RCC 7860 (cell line): ENCODE measurements at regions not wholly inside any gene's neighbourhood (a gene's known extent, or its start where the extent isn't known, plus 50 kb on each side); places are given as distances from the start of the nearest gene placed in this dataset.
A peak's percentile ranks its signal among the peaks of the same experiment; 100 is the strongest.

Experiments used
- DNase-seq: peaks from one replicate; pipeline ENCODE4 v3.0.0-alpha.2; 2015; ENCODE audit warnings: low spot score
- FAIRE-seq: peaks from 2 replicates; lab custom pipeline; 2012; peaks lifted over from hg19 to GRCh38; lab: Jason Lieb, UNC

DNA sequence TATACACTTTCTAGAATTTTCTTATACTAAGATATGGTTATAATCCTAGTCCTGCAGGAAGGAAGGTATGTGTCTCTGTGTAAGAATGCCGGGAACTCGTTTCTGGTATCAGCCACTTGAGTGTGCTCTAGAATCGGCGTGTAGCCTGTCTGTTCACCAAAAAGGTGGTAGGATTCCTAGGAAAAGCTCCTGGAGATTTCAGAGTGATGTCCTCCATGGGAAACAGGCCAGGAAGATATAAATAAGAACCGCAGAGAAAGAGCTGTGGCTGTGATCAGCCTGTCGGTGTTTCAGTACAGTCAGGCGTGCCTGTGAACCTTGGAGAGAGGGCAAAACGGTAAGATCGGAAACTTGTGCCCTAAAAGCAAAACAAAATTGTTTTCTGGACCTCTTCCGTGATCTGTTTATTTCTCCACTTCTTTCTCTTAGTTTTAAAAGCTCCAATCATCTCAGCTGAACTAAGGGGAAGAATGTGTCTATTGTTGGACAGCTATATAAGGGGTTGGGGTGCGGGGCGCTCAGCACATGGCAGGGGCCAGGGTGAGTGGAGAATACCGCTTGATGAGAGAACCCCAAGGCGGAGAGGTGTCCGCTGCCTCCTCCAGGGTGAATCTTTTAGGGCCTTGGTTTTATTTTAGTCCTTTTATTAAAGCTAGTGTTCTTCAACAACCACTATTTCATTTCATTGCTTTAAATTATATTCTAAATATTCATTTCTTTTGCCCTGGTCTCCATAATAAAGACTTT lies 303.8 kb upstream of the TENM3 start:
- FAIRE-seq = no peak
- peak; percentile 32 for DNase-seq

DNA sequence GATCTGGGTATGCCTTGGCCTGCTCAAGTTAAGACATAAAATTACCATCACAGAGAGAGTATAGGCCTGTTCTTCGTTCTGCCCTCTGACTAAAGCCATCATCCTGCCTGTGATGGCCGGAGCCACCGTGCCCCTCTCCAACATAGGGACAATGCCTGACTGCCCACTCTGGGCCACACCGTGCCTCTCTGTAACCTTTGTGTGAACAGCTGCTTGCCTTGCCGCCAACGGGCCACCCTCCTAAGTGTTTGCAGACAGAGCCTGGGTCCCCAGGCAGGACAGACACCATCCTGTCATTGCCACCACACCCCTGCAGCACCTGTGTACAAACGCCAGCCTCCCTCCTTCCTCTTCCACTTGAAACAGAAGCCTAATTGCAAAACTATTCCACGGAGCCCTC lies 298.7 kb upstream of the TENM3 start:
- FAIRE-seq (no peak), DNase-seq (no peak)

DNA sequence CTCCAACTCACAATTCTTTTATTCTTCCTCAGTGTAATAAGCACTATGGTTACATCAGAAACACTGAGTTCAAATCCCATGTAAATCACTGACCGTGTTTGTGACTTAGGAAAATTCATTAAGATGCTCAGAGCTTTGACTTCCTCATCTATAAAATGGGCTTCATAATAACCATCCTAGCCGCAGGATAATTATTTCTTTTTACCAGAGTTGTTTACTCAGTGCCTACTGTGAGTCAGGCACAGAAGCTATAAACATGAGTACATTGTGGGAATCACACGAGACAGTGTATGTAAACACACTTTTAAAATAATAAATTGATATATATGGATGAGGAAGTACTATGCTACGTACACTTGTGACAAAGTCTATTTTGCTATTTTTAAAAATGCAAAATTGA lies 296.3 kb upstream of the TENM3 start:
- DNase-seq (no peak), FAIRE-seq (no peak)

DNA sequence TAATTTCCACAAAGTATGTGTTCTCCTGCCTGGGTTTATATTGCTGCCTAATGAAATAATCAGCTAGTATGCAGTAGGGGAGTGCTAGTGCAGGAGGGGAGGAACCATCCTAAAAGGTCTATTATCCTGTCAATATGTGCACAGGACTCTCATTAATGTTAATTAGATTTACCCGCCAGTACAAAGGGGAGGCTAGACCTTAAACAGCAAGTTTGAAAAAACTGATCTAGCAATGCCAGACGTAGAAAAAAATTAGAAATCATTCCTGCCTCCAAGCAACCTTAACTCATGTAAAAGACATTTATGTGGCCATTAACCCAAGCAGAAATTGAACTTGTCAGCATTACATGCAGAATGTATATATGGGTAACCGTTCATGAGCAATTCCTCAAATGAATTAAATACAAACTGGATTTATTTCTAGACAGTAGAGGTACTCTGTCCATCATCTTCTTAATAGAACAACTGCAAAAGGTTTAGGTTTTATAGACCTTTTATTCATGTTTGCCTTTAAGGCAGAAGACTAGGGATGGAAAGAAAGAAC lies 294.3 kb upstream of the TENM3 start:
- no peak for DNase-seq
- FAIRE-seq = no peak

DNA sequence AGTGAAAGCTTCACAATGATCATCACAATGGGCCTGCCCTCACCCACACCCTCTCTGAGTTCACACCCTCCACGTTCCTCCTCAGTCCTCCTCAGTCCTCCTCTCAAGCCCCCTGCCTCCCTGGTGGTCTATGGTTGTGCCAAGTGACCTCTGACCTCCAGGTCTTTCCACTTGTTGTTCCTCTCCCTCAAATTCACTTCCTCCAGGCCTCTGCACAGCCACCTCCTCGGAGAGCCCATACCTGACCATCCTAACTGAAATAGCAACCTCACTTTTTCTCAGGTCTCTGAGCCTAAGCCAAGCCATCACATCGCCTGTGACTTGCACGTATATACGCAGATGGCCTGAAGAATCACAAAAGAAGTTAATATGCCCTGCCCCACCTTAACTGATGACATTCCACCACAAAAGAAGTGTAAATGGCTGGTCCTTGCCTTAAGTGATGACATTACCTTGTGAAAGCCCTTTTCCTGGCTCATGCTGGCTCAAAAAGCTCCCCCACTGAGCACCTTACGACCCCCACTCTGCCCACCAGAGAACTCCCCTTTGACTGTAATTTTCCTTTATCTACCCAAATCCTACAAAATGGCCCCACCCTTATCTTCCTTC lies 293.4 kb upstream of the TENM3 start:
- no peak for DNase-seq
- FAIRE-seq = no peak

DNA sequence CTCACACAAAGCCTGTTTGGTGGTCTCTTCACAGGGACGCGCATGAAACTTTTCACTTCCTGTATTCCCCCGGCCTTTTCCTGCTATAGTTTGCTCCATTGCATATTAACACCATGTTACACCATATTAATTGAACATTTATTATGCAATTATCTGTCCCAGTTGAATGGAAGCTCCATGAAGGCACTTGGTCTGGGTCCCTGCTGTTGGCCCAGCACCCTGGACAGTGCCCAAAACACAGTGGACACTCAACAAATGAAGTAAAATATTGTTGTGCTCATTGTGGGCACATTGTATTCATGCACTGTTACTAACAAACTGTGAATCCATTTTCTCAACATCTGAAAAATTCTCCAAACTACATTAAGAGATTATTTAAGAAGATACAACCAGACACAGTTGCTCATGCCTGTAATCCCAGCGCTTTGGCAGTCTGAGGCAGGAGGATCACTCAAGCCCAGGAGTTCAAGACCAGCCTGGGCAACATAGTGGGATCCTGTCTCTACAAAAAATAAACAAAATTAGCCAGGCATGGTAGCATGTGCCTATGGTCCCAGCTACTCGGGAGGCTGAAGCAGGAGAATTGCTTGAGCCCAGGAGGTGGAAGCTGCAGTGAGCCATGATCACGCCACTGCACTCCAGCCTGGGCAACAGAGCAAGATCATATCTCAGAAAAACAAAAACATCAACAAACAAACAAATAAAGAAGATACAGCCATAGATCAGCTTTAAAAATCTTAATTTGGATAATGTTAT lies 292.7 kb upstream of the TENM3 start:
- FAIRE-seq (no peak), DNase-seq (no peak)

DNA sequence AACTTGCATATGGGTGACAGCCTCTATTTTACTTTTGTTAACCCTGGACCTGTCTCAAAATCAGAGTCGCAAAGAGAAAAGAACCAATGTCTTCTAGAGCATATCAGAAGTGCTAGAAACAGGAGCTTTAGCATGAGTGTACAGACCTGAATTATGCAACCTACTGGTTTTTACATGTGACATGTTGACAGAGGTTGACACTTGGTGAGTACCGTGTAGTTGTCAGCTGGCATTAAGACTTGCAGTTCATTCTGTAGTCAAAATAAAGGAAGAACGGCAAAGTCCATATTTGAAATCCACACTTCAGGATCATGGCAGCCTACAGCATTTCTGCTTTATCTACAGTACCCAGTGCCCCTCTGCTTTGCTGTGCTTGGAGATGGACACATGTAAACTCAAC lies 291.9 kb upstream of the TENM3 start:
- FAIRE-seq (no peak), DNase-seq (no peak)

DNA sequence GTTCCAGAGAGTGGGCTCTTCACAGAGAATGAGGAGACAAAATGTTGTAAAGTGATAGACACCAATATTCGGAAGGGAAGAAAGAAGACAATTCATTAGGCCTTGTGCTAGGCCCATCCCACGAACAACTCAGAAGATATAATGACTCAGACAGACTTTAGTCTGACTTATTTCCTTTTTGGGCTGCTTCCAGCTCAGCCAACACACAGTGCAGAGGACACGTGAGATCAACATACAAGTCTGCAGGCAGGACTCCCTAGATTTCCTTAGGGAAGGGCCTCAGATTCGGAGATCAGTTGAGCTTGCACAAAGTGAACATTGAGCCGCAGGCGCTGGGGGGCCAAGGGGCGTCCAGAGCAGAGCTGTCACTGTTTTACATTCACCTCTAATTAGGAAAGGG lies 290.7 kb upstream of the TENM3 start:
- DNase-seq (peak; percentile 71), FAIRE-seq (peak; percentile 74)

DNA sequence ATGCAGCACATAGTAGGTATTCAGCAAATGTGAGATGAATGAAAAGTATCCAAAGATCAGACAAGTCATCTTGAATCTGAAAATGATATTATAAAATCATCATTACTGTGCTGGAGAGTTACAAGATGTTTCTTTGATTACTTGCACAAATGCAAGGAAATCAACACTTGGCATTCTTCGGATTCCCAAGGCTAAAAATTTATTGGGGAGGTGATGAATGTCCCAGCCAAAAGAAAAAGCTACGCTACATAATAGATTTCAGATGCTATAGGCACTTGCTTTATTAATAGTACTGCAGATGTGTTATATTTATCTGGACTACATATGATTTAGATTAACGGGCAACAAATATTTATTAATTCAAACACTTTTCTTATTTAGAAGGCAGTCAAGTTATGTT lies 286.7 kb upstream of the TENM3 start:
- FAIRE-seq (no peak), DNase-seq (no peak)

DNA sequence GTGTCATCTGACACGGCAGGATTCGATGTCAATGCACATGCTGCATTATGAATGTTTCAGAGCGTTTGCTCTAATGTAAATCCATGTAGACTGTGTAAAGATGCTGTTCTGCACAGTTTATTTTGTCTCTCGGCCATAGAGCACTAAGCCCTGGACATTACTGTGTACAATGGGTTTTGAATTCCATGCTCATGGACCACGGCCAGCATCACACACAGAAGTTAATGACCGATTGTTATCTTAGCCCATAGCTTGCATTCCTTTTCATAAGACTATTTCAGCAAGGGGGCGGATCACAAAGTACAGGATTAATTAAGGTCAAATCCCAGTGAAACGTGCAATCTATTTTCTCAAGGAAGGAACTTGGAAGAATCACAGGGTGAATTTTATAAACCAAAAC lies 286.1 kb upstream of the TENM3 start:
- DNase-seq (peak; percentile 53), FAIRE-seq (peak; percentile 77)

DNA sequence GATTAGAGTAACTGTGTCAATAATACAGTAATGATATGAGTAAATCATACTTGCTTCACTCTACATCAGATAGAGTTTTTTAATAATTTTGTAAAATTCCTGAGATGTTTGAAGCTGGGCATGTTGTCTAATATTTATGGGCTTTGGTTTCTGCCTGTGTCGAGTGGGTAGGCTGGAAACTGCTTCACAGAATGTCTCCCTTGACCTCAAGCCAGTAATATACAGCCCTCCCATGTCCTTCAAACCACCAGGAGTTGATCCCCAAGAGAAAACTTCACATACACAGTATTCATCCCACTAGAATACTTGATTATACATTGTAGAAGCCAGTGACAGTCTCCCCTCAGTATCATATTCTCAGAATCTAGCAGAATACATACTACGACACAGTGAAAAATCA lies 284.8 kb upstream of the TENM3 start:
- FAIRE-seq (no peak), DNase-seq (no peak)

DNA sequence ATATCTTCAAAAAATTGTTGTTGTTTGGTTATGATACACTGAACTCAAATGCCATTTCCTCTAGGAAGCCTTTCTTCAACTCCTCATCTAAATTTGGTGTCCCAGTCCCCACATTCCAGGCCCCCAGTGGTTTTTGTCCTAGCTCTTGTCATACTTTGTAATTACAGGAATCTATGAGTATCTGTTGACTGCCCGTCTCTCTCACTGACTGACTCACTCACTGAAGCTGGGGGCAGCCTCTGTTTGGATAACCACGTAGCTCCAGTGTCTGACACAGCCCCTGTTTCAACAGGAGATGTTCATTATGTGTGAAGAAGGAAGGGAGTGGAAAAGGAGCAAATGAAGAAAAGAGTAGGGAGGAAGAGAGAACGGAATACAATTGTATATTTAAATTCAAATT lies 284.1 kb upstream of the TENM3 start:
- DNase-seq = peak; percentile 82

DNA sequence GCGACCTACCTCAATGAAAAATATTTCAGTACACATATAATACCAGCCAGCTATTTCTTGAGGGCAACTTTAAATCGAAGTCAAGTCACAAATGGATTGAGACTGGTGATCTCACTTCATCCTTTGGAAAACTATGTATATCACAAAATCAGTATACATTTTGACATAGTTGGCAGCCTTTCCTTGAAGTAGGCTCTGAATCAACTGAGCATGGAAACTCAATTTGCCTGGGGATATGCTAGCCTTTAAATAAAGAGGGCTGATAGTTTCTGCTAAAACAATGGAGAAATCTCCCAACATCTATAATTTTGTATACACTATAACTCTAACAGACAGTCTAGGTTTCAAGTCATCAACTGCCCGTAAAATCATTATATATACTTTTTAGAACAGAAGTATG lies 282.8 kb upstream of the TENM3 start:
- no peak for FAIRE-seq
- DNase-seq = no peak

More for the DNA sequence above, 284.1 kb upstream of the TENM3 start:
- peak; percentile 88 for FAIRE-seq

DNA sequence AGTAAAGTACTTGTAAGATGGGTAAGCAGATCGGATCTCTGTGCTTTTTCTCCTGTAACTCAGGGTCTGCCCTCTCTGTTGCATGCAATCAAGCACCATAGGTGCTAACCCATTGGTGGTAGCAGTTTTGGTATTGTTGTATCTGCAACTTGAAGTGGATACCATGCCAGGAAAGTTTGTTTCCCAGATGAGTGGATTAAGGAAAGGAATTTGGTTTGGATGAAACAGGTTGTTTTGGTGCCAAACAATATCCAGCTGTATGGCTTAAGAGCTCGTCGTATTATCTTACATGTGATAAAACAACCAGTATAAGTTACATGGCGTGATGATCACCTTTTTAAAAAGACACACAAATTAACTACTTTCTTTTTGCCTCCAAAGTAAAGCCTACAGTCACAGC lies 280.9 kb upstream of the TENM3 start:
- no peak for DNase-seq
- no peak for FAIRE-seq

DNA sequence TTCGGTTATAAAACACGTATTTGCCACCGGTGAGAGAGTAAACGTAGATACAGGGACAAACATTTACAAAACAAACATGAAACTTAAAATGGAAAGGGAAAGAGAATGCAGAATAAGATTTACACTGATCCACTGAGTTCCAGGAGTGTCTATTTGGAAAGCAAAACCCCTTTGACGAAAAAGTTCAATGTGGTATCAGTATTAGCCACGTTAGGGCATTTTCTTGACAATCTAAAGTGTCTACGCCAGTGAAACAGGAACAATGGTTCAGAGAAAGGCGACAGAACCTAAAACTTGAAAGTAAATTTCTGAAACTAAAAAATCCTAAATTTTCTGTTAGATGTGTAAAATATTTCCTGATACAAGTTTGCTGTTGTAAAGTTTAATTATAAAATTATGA lies 278.5 kb upstream of the TENM3 start:
- DNase-seq = no peak
- FAIRE-seq = no peak

DNA sequence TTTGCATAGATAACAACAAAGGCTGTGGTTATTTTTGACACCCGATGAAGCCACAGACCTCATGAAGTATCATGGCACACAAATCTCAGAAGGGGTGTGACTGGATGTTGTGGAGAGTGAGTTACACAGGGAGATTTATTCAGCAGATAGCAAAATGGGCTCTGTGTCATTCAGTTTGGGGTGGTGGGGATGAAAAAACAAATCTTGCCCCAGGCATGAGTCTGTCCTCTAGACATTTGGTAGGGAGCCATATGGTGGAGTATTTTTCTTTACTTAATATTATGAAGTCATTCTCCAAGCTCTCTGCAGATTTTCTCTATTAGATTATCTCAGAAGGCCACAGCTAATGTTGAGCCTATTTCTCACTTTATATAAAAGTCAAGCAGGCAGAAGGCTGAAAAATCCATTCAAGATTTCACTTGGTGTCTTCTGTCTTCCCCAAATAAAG lies 277.1 kb upstream of the TENM3 start:
- no peak for FAIRE-seq
- no peak for DNase-seq

DNA sequence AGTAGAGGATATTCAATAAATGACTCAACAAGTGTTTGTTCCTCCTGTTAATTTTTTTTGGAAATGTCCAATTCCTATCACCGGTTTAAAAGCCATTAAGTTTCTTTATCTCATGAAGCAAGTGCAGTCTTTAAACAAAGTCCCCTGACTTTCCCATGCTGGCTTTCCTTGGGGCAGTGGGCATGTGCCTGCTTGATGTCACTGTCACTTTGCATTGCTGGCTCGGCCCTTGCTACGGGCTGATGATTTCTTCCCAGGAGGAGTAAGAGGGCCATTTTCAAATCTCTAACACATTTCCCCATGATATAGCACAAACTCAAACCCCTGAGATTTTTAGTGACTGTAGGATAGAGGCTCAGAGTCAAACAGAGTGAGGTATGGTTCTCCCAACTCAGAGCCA lies 275.8 kb upstream of the TENM3 start:
- no peak for DNase-seq
- no peak for FAIRE-seq

DNA sequence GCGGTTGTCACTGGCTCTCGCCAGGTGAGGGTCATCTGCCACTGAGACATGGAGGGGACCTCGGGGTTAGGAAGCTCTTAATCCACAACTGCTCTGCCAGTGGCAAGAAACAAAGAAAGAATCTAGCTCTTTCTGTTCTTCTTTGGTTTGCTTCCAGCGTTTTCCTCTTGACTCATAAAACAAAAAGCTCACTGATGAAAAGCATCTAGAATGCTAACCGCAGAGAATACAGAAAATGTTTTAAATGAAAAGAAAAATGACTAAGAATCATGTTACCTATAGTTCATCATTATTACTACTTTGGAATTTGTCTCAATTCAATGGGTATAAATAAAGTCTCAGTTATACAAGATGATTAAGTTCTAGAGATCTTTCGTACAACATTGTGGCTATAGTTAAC lies 274.8 kb upstream of the TENM3 start:
- DNase-seq = no peak
- FAIRE-seq = no peak

DNA sequence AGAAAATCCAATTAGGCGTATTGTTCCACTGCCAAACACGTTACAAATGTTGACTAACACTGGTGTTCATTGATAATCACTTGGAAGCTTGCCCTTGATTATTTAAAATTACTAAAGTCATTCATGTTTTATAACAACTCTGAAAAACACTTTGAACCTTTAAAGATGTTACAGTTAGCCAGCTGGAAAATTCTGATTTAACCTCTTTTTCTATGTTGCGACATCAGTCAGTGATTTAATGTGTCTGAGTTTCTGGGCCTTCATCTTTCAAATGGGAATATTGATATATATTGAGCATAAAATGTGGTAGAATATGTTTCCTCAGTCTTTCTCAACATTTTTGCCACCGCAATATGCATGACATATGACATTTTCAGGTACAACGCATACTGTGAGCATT lies 274.1 kb upstream of the TENM3 start:
- FAIRE-seq (no peak), DNase-seq (no peak)

DNA sequence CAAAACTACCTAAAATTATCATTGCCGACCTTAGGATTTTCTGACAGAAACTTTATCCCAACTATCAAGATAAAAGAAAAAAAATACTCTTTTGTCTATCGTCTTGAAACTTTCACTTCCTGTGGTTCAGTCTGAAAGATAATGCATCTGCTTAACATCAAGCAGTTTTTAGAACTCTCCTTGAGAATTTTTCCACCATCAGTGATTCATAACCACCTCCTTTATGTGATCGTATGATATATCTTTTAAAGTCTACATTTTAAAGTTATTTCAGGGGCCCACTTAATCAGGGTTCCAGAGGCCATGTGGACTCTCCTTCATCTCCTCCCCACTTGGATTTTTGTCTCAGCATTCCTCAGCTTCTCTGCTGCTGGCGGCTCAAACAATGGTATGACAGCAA lies 272.8 kb upstream of the TENM3 start:
- DNase-seq (no peak), FAIRE-seq (no peak)

DNA sequence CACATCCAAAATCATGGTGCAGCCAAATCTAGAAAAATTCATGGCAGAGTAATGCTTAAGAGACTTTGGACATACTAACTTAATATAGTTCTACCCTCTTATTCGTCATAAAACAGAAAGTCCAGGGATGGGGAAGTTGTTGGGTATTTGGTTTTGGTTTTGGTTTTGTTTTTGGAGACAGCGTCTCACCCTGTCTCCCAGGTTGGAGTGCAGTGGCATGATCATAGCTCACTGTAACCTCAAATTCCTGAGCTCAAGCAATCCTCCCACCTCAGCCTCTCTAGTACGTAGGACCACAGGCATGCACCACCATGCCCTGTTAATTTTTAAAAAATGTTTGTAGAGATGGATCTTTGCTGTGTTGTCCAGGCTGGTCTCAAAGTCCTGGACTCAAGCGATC lies 271.8 kb upstream of the TENM3 start:
- peak; percentile 11 for FAIRE-seq
- peak; percentile 63 for DNase-seq

DNA sequence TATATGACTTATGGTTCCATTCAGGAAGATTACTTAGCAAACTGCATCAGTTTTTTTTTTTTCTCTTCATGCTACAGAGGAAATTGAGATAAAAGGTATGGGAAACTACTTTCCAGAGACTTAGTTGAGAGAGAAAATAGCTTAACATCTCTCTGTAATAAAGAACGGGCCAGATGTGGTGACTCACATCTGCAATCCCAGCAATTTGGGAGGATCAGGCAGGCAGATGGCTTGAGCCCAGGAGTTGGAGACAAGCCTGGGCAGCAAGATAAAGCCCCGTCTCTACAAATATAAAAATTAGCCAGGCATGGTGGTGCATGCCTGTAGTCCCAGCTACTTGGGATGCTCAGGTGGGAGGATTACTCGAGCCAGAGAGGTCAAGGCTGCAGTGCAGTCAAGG lies 271.2 kb upstream of the TENM3 start:
- DNase-seq (no peak), FAIRE-seq (no peak)
